ENCODE measurements at regions not wholly inside any gene's neighbourhood (a gene's known extent, or its start where the extent isn't known, plus 50 kb on each side); places are given as distances from the start of the nearest gene placed in this dataset.

- Histone ChIP-seq H3K4me2 (ENCODE audit: low read depth, low read length, poor library complexity, severe bottlenecking) (no peak overlapping the region), H2AFZ (ENCODE audit: low read length) (no peak overlapping the region), H3K36me3 (ENCODE audit: insufficient read depth, low read length) (no peaks in the 10 kb centered on the region), H3K9me3 (ENCODE audit: insufficient read depth, low read depth, low read length) (no peaks in the 10 kb centered on the region), H3F3A (ENCODE audit: low read depth) (no peaks in the 10 kb centered on the region), H3K4me3 (ENCODE audit: low read length, poor library complexity, severe bottlenecking) (no peak overlapping the region), H3K79me2 (ENCODE audit: insufficient read depth, low read length) (no peaks in the 10 kb centered on the region), H4K20me1 (ENCODE audit: insufficient read depth, low read length, poor library complexity, severe bottlenecking) (no peaks in the 10 kb centered on the region), H3K9me2 (replicated peaks; ENCODE audit: low read depth, low read length) (no peaks in the 10 kb centered on the region), H3K4me1 (ENCODE audit: insufficient read depth, low read length, poor library complexity, severe bottlenecking) (no peaks in the 10 kb centered on the region), H3K9ac (ENCODE audit: low read depth, low read length, poor library complexity, severe bottlenecking) (no peak overlapping the region), H3K27me3 (ENCODE audit: insufficient read depth, low read length, poor library complexity, severe bottlenecking) (no peaks in the 10 kb centered on the region)
- TF ChIP-seq EZH2phosphoT487 (IDR thresholded peaks at IDR 0.05; ENCODE audit: borderline replicate concordance) (no peak), CTCF (conservative IDR thresholded peaks at IDR 0.05; ENCODE audit: low read length) (no peak)
Observed at GRCh38 chr10:109149666-109150350, 773.5 kb downstream of the XPNPEP1 start.

GRCh38 chr10:109127363-109127762 is 795.9 kb downstream of the XPNPEP1 start:
- Histone ChIP-seq H3K27me3 (ENCODE audit: insufficient read depth, low read length, poor library complexity, severe bottlenecking) (no peaks in the 10 kb centered on the region), H3K9ac (ENCODE audit: low read depth, low read length, poor library complexity, severe bottlenecking) (no peak overlapping the region), H3K9me3 (ENCODE audit: insufficient read depth, low read depth, low read length) (no peaks in the 10 kb centered on the region), H3K36me3 (ENCODE audit: insufficient read depth, low read length) (no peaks in the 10 kb centered on the region), H3K4me3 (ENCODE audit: low read length, poor library complexity, severe bottlenecking) (no peak overlapping the region), H3K9me2 (replicated peaks; ENCODE audit: low read depth, low read length) (no peaks in the 10 kb centered on the region), H3F3A (ENCODE audit: low read depth) (no peaks in the 10 kb centered on the region), H3K4me2 (ENCODE audit: low read depth, low read length, poor library complexity, severe bottlenecking) (no peak overlapping the region), H2AFZ (ENCODE audit: low read length) (no peak overlapping the region), H3K4me1 (ENCODE audit: insufficient read depth, low read length, poor library complexity, severe bottlenecking) (no peaks in the 10 kb centered on the region), H4K20me1 (ENCODE audit: insufficient read depth, low read length, poor library complexity, severe bottlenecking) (no peaks in the 10 kb centered on the region), H3K79me2 (ENCODE audit: insufficient read depth, low read length) (no peaks in the 10 kb centered on the region)
- no peak for TF ChIP-seq CTCF (conservative IDR thresholded peaks at IDR 0.05; ENCODE audit: low read length)
- TF ChIP-seq EZH2phosphoT487 (IDR thresholded peaks at IDR 0.05; ENCODE audit: borderline replicate concordance) = no peak

GRCh38 chr10:109126541-109126940 is 796.8 kb downstream of the XPNPEP1 start:
- TF ChIP-seq CTCF (conservative IDR thresholded peaks at IDR 0.05; ENCODE audit: low read length) (no peak), EZH2phosphoT487 (IDR thresholded peaks at IDR 0.05; ENCODE audit: borderline replicate concordance) (no peak)
- H3K4me3 ChIP-seq (ENCODE audit: low read length, poor library complexity, severe bottlenecking) = no peak overlapping the region
- H3F3A ChIP-seq (ENCODE audit: low read depth) = no peaks in the 10 kb centered on the region
- no peaks in the 10 kb centered on the region for H3K4me1 ChIP-seq (ENCODE audit: insufficient read depth, low read length, poor library complexity, severe bottlenecking)
- H3K9me2 ChIP-seq (replicated peaks; ENCODE audit: low read depth, low read length) = no peaks in the 10 kb centered on the region
- no peak overlapping the region for H2AFZ ChIP-seq (ENCODE audit: low read length)
- no peaks in the 10 kb centered on the region for H3K9me3 ChIP-seq (ENCODE audit: insufficient read depth, low read depth, low read length)
- no peak overlapping the region for H3K4me2 ChIP-seq (ENCODE audit: low read depth, low read length, poor library complexity, severe bottlenecking)
- no peaks in the 10 kb centered on the region for H3K36me3 ChIP-seq (ENCODE audit: insufficient read depth, low read length)
- H3K27me3 ChIP-seq (ENCODE audit: insufficient read depth, low read length, poor library complexity, severe bottlenecking) = no peaks in the 10 kb centered on the region
- no peak overlapping the region for H3K9ac ChIP-seq (ENCODE audit: low read depth, low read length, poor library complexity, severe bottlenecking)
- no peaks in the 10 kb centered on the region for H3K79me2 ChIP-seq (ENCODE audit: insufficient read depth, low read length)
- H4K20me1 ChIP-seq (ENCODE audit: insufficient read depth, low read length, poor library complexity, severe bottlenecking) = no peaks in the 10 kb centered on the region

Data from Loucy (cell line).